ENCODE measurements at regions not wholly inside any gene's neighbourhood (a gene's known extent, or its start where the extent isn't known, plus 50 kb on each side); places are given as distances from the start of the nearest gene placed in this dataset.

DNA sequence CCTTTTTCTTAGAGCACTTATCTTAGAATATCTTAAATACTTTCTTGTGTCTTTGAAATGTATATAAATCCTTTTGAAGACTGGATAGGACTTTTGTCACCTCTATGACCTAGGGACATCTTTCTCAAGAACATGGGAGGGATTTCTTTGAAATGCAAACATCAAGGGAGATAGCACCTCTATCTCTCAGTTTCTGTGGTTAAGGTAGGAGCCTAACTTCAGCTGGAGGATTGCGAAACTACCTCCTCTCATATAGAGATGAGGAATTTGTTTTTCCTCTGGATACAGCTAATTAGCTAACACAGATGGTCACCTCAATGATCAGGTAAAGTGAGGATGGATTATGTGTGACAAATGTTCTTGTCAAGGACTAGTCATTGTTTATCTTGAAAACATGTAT is 631.3 kb upstream of the IMPG1 start:
- TF ChIP-seq, protein P1, sequence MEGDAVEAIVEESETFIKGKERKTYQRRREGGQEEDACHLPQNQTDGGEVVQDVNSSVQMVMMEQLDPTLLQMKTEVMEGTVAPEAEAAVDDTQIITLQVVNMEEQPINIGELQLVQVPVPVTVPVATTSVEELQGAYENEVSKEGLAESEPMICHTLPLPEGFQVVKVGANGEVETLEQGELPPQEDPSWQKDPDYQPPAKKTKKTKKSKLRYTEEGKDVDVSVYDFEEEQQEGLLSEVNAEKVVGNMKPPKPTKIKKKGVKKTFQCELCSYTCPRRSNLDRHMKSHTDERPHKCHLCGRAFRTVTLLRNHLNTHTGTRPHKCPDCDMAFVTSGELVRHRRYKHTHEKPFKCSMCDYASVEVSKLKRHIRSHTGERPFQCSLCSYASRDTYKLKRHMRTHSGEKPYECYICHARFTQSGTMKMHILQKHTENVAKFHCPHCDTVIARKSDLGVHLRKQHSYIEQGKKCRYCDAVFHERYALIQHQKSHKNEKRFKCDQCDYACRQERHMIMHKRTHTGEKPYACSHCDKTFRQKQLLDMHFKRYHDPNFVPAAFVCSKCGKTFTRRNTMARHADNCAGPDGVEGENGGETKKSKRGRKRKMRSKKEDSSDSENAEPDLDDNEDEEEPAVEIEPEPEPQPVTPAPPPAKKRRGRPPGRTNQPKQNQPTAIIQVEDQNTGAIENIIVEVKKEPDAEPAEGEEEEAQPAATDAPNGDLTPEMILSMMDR (IDR thresholded peaks at IDR 0.05), result no peak
- TF ChIP-seq POLR2A (IDR thresholded peaks at IDR 0.05), result no peak
